HFF-Myc (cell line): ENCODE measurements at regions not wholly inside any gene's neighbourhood (a gene's known extent, or its start where the extent isn't known, plus 50 kb on each side); places are given as distances from the start of the nearest gene placed in this dataset.

Experiments used
- DNase-seq: peaks from one replicate; pipeline ENCODE4 v3.0.0-alpha.2; 2011; ENCODE audit warnings: low read depth; ENCODE audit errors: extremely low read depth
- H3K4me3 ChIP-seq: replicated peaks from 2 replicates; pipeline ENCODE4 v1.5.1; 2011; ENCODE audit warnings: low read depth, mild to moderate bottlenecking, control low read depth, low read length
- TF ChIP-seq, protein P1 (sequence below): IDR thresholded peaks from 2 replicates; pipeline ENCODE4 v1.5.1; 2012; ENCODE audit warnings: mild to moderate bottlenecking, low read depth, low read length, control low read depth; ENCODE audit errors: missing control alignments

DNA sequence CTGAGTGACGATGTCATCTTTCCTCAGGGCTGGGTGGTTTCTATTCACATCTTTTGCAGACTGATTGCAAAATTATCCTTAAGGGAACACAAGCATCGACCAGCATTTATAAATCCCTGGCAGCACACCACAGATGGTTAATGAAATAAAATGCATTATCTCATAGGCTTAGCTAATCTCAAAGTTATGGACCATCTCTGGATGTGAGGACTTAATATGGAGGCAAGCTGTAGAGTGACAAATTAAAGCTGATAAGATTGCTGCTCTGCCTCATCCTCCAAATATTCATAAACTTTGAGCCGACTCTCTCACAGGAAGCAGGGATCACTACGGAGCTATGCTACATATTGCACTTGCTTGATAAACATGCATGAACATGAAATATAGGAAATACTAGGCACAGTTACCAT is 663.2 kb upstream of the RGMB start:
- TF ChIP-seq, protein P1, sequence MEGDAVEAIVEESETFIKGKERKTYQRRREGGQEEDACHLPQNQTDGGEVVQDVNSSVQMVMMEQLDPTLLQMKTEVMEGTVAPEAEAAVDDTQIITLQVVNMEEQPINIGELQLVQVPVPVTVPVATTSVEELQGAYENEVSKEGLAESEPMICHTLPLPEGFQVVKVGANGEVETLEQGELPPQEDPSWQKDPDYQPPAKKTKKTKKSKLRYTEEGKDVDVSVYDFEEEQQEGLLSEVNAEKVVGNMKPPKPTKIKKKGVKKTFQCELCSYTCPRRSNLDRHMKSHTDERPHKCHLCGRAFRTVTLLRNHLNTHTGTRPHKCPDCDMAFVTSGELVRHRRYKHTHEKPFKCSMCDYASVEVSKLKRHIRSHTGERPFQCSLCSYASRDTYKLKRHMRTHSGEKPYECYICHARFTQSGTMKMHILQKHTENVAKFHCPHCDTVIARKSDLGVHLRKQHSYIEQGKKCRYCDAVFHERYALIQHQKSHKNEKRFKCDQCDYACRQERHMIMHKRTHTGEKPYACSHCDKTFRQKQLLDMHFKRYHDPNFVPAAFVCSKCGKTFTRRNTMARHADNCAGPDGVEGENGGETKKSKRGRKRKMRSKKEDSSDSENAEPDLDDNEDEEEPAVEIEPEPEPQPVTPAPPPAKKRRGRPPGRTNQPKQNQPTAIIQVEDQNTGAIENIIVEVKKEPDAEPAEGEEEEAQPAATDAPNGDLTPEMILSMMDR = no peak
- H3K4me3 ChIP-seq = no peak overlapping the region
- peak; percentile 52 for DNase-seq

DNA sequence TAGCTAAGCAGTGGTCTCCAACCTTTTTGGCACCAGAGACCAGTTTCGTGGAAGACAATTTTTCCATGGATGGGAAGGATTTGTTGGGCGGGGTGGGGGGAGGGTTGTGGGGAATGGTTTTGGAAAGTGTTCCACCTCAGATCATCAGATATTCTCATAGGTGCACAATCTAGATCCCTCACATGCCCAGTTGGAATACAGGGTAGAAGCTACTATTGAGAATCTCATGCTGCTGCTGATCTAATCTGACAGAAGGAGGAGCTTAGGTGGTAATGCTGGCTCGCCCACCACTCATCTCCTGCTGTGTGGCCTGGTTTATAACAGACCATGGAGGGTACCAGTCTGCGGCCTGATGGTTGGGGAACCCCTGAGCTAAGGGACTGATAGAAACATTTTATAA is 662.7 kb upstream of the RGMB start:
- no peak overlapping the region for H3K4me3 ChIP-seq
- no peak for DNase-seq
- TF ChIP-seq, protein P1 = no peak

DNA sequence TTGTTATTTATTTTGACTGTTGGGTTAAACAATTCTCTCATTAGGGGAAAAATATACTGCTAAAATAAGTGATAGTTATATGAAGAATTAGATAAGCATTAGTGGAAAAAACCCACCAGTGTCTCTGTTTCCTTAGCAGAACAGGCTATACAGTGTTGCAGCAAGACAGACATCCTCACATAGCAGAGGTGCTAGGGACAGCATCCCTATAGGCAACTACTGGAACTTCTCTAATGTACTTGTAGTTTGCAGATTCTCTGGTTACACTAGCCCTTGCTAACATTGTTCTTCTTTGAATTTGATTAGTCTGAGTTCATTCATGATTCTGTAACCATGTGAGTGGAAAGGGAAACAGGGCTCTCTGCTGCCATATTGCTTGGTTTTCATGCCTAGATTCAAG is 661.8 kb upstream of the RGMB start:
- H3K4me3 ChIP-seq = no peak overlapping the region

DNA sequence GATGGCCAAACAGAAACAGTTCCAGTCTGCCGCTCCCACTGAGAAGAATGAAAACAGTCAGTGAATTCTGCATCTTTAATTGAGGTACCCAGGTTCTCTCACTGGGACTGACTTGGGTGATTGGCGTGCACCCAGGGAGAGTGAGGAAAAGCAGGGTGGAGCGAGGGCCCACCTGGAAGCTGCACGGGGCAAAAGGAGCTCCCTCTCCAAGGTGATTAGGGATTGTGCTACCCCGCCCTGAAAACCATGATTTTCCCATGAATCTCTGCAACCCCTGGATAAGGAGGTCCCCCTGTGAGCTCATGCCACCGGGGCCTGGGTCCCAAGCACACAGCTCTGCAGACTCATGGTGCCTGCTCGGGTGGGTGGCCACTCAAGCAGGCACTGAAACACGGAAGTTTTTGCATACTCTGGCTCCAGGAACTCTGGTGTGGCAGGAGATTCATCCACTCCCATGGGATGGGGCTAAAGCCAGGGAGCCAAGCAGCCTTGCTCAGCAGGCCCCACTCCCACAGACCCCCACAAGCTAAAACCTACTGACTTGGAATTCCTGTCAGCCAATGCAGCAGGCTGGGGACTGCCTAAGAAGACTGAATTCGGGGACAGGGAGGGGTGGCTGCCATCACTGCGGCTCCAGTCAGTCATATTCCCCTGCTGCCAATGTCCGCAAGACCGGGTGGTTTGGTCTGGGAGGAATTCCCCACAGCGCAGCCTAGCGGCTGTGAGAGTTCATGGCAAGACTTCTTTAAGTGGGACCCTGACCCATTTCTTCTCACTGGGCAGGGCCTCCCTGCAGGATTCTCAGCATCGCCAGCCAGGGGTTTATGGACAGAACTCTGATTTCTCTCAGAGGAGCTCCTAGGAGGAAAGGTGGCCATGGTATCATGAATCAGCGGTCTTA is 652.2 kb upstream of the RGMB start:
- no peak for DNase-seq
- TF ChIP-seq, protein P1 = no peak
- no peak overlapping the region for H3K4me3 ChIP-seq

More for the DNA sequence above, 661.8 kb upstream of the RGMB start:
- DNase-seq = no peak
- TF ChIP-seq, protein P1 = peak; percentile 16

DNA sequence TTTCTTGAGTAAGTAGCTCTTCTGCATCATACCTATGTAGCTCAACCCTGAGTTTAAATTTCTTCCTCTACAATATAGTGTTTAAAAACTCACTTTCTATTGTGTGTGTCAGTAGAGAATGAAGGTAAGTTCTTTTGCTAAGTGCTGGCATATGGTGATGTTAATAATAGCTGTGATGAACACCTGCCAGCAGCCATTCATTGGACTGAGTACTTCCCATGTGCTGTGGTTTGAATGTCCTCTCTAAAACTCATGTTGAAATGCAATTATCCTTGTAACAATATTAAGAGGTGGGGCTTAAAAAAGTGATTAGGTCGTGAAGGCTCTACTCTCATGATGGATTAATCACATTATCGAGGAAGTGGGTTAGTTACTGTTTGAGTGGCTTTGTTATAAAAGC is 645.2 kb upstream of the RGMB start:
- no peak for DNase-seq
- H3K4me3 ChIP-seq = no peak overlapping the region
- TF ChIP-seq, protein P1 = no peak

DNA sequence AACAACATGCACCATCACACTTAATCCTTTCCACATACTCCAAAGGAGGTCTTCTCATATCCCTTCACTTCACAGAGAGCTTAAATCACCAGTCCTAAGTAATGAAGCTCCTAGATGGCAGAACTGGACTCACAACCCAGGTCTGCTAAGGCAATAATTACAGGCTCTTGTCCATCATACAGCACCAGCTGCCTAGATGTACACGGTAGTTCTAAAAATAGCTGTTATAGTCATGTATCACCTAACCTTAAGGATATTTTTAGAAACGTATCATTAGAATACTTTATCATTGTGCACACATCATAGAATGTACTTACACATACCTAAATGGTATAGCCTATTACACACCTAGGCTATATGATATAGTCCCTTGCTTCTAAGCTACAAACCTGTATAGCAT is 644.6 kb upstream of the RGMB start:
- DNase-seq = no peak
- TF ChIP-seq, protein P1 = no peak
- H3K4me3 ChIP-seq = no peak overlapping the region
